Activated CD4-positive, alpha-beta T cell treated with anti-CD3 and anti-CD28 coated beads for 36 hours (primary cell): ENCODE measurements at regions not wholly inside any gene's neighbourhood (a gene's known extent, or its start where the extent isn't known, plus 50 kb on each side); places are given as distances from the start of the nearest gene placed in this dataset.
"Not testable (repeated sequence)": the region's sequence is repeated elsewhere in the genome, so short reads cannot be mapped to it uniquely, and the experiment has no call there.

Experiments used
- ATAC-seq: fragments of 200-7000 bp; cut with Tn5 transposase; one replicate; pipeline ENCODE4 v1.10.0; 2021; ENCODE audit warnings: mild to moderate bottlenecking, moderate library complexity
- CTCF ChIA-PET: fragments of 350-600 bp; sonication (Branson Sonifier 250); formaldehyde crosslinking; loops from one replicate; lab custom pipeline; 2021; ENCODE audit warnings: antibody characterized with exemption; lab: Charles Lee
- POLR2A ChIA-PET: fragments of 350-600 bp; sonication (Branson Sonifier 250); formaldehyde crosslinking; loops from one replicate; lab custom pipeline; 2021; ENCODE audit warnings: antibody characterized with exemption, inconsistent platforms; lab: Charles Lee
- DNase-seq: peaks from one replicate; pipeline ENCODE4 v3.0.0-alpha.2; 2020
- H3K27ac Mint-ChIP-seq: one replicate; pipeline ENCODE4 v1.8.0; 2021; ENCODE audit warnings: mixed read lengths
- H3K27me3 Mint-ChIP-seq: one replicate; pipeline ENCODE4 v1.8.0; 2021; ENCODE audit warnings: mixed read lengths
- H3K36me3 Mint-ChIP-seq: one replicate; pipeline ENCODE4 v1.8.0; 2021; ENCODE audit warnings: low read depth, mixed read lengths
- H3K4me1 Mint-ChIP-seq: one replicate; pipeline ENCODE4 v1.8.0; 2021; ENCODE audit warnings: mixed read lengths
- H3K4me3 Mint-ChIP-seq: one replicate; pipeline ENCODE4 v1.8.0; 2021; ENCODE audit warnings: mild to moderate bottlenecking, moderate library complexity, mixed read lengths
- H3K9me3 Mint-ChIP-seq: one replicate; pipeline ENCODE4 v1.8.0; 2021; ENCODE audit warnings: low read depth, mixed read lengths
- intact Hi-C, 2 experiments: fragments of 100-400 bp; cut with DNase I in 1 of 2; cut with micrococcal nuclease in 1 of 2; formaldehyde crosslinking; loops; one replicate each; pipeline versions ENCODE4 v1.14.2 to v1.15.1; 2022 to 2024; cut with DNase I, micrococcal nuclease

GRCh38 chr15:50857763-50858162 lies 50.7 kb upstream of the AP4E1 start:
- Mint-ChIP-seq H3K4me3 (no peak overlapping the region), H3K4me1 (no peaks in the 10 kb centered on the region), H3K27me3 (peaks cover 2% of the 10 kb centered on the region), H3K27ac (no peak overlapping the region), H3K36me3 (no peaks in the 10 kb centered on the region), H3K9me3 (no peaks in the 10 kb centered on the region)
- intact Hi-C loops: loop anchor here in 1 of 2 experiments (5.0 kb wide), 1 partner anchor 65 kb away; no protein-coding TSS in a partner anchor
- ChIA-PET CTCF (interaction anchor here (1.0 to 1.4 kb wide), 3 partner anchors 14 to 18 kb away, joined by 3 to 5 read pairs (median 3); no protein-coding TSS in a partner anchor), POLR2A (no interaction called here)
- ATAC-seq (no peak), DNase-seq (no peak)

- peaks cover 2% of the 10 kb centered on the region for H3K27me3 Mint-ChIP-seq
- H3K27ac Mint-ChIP-seq: no peak overlapping the region
- no peak for ATAC-seq
- no peak for DNase-seq
- ChIA-PET POLR2A (no interaction called here), CTCF (interaction anchor here (1.5 kb wide), 1 partner anchor 22 kb away, joined by 3 read pairs; no protein-coding TSS in a partner anchor)
- no peaks in the 10 kb centered on the region for H3K9me3 Mint-ChIP-seq
- no peak overlapping the region for H3K4me3 Mint-ChIP-seq
- intact Hi-C loops: loop anchor here in 1 of 2 experiments (5.0 kb wide), 1 partner anchor 63 kb away; no protein-coding TSS in a partner anchor
- H3K36me3 Mint-ChIP-seq: no peaks in the 10 kb centered on the region
- no peaks in the 10 kb centered on the region for H3K4me1 Mint-ChIP-seq
Measured at GRCh38 chr15:50854601-50855490, 53.6 kb upstream of the AP4E1 start.

- no peaks in the 10 kb centered on the region for H3K36me3 Mint-ChIP-seq
- intact Hi-C loops: no loop called here
- DNase-seq: no peak
- no peaks in the 10 kb centered on the region for H3K4me1 Mint-ChIP-seq
- no peaks in the 10 kb centered on the region for H3K9me3 Mint-ChIP-seq
- ChIA-PET POLR2A (no interaction called here), CTCF (interaction anchor here (1.6 kb wide), 1 partner anchor 13 kb away, joined by 4 read pairs; no protein-coding TSS in a partner anchor)
- no peak overlapping the region for H3K4me3 Mint-ChIP-seq
- no peak for ATAC-seq
- peaks cover 2% of the 10 kb centered on the region for H3K27me3 Mint-ChIP-seq
- H3K27ac Mint-ChIP-seq: no peak overlapping the region
Measured at GRCh38 chr15:50850003-50850402, 58.5 kb upstream of the AP4E1 start.

- no peak overlapping the region for H3K27ac Mint-ChIP-seq
- H3K27me3 Mint-ChIP-seq: peaks cover 2% of the 10 kb centered on the region
- no peaks in the 10 kb centered on the region for H3K36me3 Mint-ChIP-seq
- ATAC-seq: no peak
- peaks cover 4% of the 10 kb centered on the region for H3K9me3 Mint-ChIP-seq
- POLR2A ChIA-PET: no interaction called here
- no peak overlapping the region for H3K4me3 Mint-ChIP-seq
- no peaks in the 10 kb centered on the region for H3K4me1 Mint-ChIP-seq
- intact Hi-C loops: no loop called here
- DNase-seq: no peak
- CTCF ChIA-PET: interaction anchor here (1.4 kb wide), 1 partner anchor 29 kb away, joined by 3 read pairs; no protein-coding TSS in a partner anchor
Measured at GRCh38 chr15:50848349-50848748, 60.1 kb upstream of the AP4E1 start.

GRCh38 chr15:50845181-50845580 lies 63.3 kb upstream of the AP4E1 start:
- H3K36me3 Mint-ChIP-seq, H3K4me1 Mint-ChIP-seq, DNase-seq, ATAC-seq, H3K9me3 Mint-ChIP-seq, intact Hi-C loops, CTCF ChIA-PET, H3K27ac Mint-ChIP-seq, H3K4me3 Mint-ChIP-seq, POLR2A ChIA-PET, H3K27me3 Mint-ChIP-seq: not testable (repeated sequence)

- DNase-seq: peak; percentile 11
- Mint-ChIP-seq H3K27me3 (peaks cover 4% of the 10 kb centered on the region), H3K27ac (no peak overlapping the region), H3K4me3 (no peak overlapping the region), H3K9me3 (peaks cover 4% of the 10 kb centered on the region), H3K4me1 (no peaks in the 10 kb centered on the region), H3K36me3 (no peaks in the 10 kb centered on the region)
- CTCF ChIA-PET: no interaction called here
- intact Hi-C loops: no loop called here
- POLR2A ChIA-PET: no interaction called here
- ATAC-seq: no peak
Measured at GRCh38 chr15:50840520-50840919, 68.0 kb upstream of the AP4E1 start.

- intact Hi-C loops: no loop called here
- CTCF ChIA-PET: interaction anchor here (0.6 kb wide), 1 partner anchor 34 kb away, joined by 3 read pairs; no protein-coding TSS in a partner anchor
- no peak overlapping the region for H3K4me3 Mint-ChIP-seq
- ATAC-seq (no peak), DNase-seq (no peak)
- H3K27me3 Mint-ChIP-seq: peaks cover 4% of the 10 kb centered on the region
- POLR2A ChIA-PET: no interaction called here
- no peak overlapping the region for H3K27ac Mint-ChIP-seq
- H3K4me1 Mint-ChIP-seq: no peaks in the 10 kb centered on the region
- H3K36me3 Mint-ChIP-seq: no peaks in the 10 kb centered on the region
- H3K9me3 Mint-ChIP-seq: no peaks in the 10 kb centered on the region
Measured at GRCh38 chr15:50837256-50837770, 71.2 kb upstream of the AP4E1 start.

- H3K27ac Mint-ChIP-seq: no peak overlapping the region
- POLR2A ChIA-PET: no interaction called here
- H3K27me3 Mint-ChIP-seq: peaks cover 2% of the 10 kb centered on the region
- CTCF ChIA-PET: no interaction called here
- no peaks in the 10 kb centered on the region for H3K4me1 Mint-ChIP-seq
- ATAC-seq (no peak), DNase-seq (no peak)
- H3K9me3 Mint-ChIP-seq: no peaks in the 10 kb centered on the region
- intact Hi-C loops: no loop called here
- no peaks in the 10 kb centered on the region for H3K36me3 Mint-ChIP-seq
- H3K4me3 Mint-ChIP-seq: no peak overlapping the region
Measured at GRCh38 chr15:50830477-50831354, 65.2 kb upstream of the SPPL2A start.

GRCh38 chr15:50828610-50829206 lies 63.2 kb upstream of the SPPL2A start:
- DNase-seq (no peak), ATAC-seq (no peak)
- POLR2A ChIA-PET: no interaction called here
- CTCF ChIA-PET: interaction anchor here (0.6 kb wide), 1 partner anchor 25 kb away, joined by 3 read pairs; no protein-coding TSS in a partner anchor
- no peaks in the 10 kb centered on the region for H3K4me1 Mint-ChIP-seq
- no peak overlapping the region for H3K27ac Mint-ChIP-seq
- no peaks in the 10 kb centered on the region for H3K36me3 Mint-ChIP-seq
- intact Hi-C loops: no loop called here
- peaks cover 3% of the 10 kb centered on the region for H3K27me3 Mint-ChIP-seq
- H3K9me3 Mint-ChIP-seq: no peaks in the 10 kb centered on the region
- no peak overlapping the region for H3K4me3 Mint-ChIP-seq

- H3K27ac Mint-ChIP-seq: no peak overlapping the region
- POLR2A ChIA-PET: no interaction called here
- CTCF ChIA-PET: interaction anchor here (0.8 kb wide), 1 partner anchor 51 kb away, joined by 3 read pairs; no protein-coding TSS in a partner anchor
- peaks cover 2% of the 10 kb centered on the region for H3K27me3 Mint-ChIP-seq
- intact Hi-C loops: no loop called here
- H3K4me3 Mint-ChIP-seq: no peak overlapping the region
- DNase-seq (no peak), ATAC-seq (no peak)
- H3K9me3 Mint-ChIP-seq: no peaks in the 10 kb centered on the region
- no peaks in the 10 kb centered on the region for H3K4me1 Mint-ChIP-seq
- no peaks in the 10 kb centered on the region for H3K36me3 Mint-ChIP-seq
Measured at GRCh38 chr15:50825946-50826345, 60.4 kb upstream of the SPPL2A start.

GRCh38 chr15:50824514-50824913 lies 59.0 kb upstream of the SPPL2A start:
- DNase-seq (no peak), ATAC-seq (no peak)
- intact Hi-C loops: no loop called here
- ChIA-PET POLR2A (no interaction called here), CTCF (no interaction called here)
- Mint-ChIP-seq H3K36me3 (no peaks in the 10 kb centered on the region), H3K27me3 (peaks cover 2% of the 10 kb centered on the region), H3K4me1 (no peaks in the 10 kb centered on the region), H3K9me3 (no peaks in the 10 kb centered on the region), H3K4me3 (no peak overlapping the region), H3K27ac (no peak overlapping the region)
